SK-N-SH treated with all-trans-retinoic acid at 6 μM for 48 hours (cell line): ENCODE measurements at regions not wholly inside any gene's neighbourhood (a gene's known extent, or its start where the extent isn't known, plus 50 kb on each side); places are given as distances from the start of the nearest gene placed in this dataset.

ENCODE experiments used
- ARNTL ChIP-seq: fragments of 450-650 bp; formaldehyde crosslinking; IDR thresholded peaks from 2 replicates; pipeline ENCODE4 v1.5.0; 2020; ENCODE audit warnings: low read depth, mild to moderate bottlenecking, moderate library complexity, borderline replicate concordance
- CREB5 ChIP-seq: fragments of 250-450 bp; sonication (Bioruptor Pico); IDR thresholded peaks from 2 replicates; pipeline ENCODE4 v1.5.1; 2020; ENCODE audit warnings: low read depth, mild to moderate bottlenecking, moderate library complexity
- CSDC2 ChIP-seq: fragments of 250-450 bp; sonication (Bioruptor Pico); IDR thresholded peaks from 2 replicates; pipeline ENCODE4 v1.5.0; 2020; ENCODE audit warnings: mild to moderate bottlenecking, moderate library complexity
- CSRNP3 ChIP-seq: fragments of 250-450 bp; sonication (Bioruptor Pico); IDR thresholded peaks from 2 replicates; pipeline ENCODE4 v1.5.1; 2021; ENCODE audit warnings: mild to moderate bottlenecking, moderate library complexity
- PATZ1 ChIP-seq: fragments of 250-450 bp; sonication (Bioruptor Pico); IDR thresholded peaks from 2 replicates; pipeline ENCODE4 v1.8.0; 2020; ENCODE audit warnings: mild to moderate bottlenecking, moderate library complexity, borderline replicate concordance
- PPARA ChIP-seq: fragments of 250-450 bp; sonication (Bioruptor Pico); IDR thresholded peaks from 2 replicates; pipeline ENCODE4 v1.5.0; 2020; ENCODE audit warnings: mild to moderate bottlenecking, borderline replicate concordance
- RARB ChIP-seq: fragments of 250-450 bp; sonication (Bioruptor Pico); IDR thresholded peaks from 2 replicates; pipeline ENCODE4 v1.8.0; 2021; ENCODE audit warnings: mild to moderate bottlenecking, moderate library complexity
- TCF4 ChIP-seq: fragments of 250-450 bp; sonication (Bioruptor Pico); IDR thresholded peaks from 2 replicates; pipeline ENCODE4 v1.8.0; 2021; ENCODE audit warnings: mild to moderate bottlenecking, moderate library complexity, borderline replicate concordance
- TOX ChIP-seq: fragments of 250-450 bp; sonication (Bioruptor Pico); IDR thresholded peaks from 2 replicates; pipeline ENCODE4 v1.8.0; 2021; ENCODE audit warnings: mild to moderate bottlenecking, moderate library complexity, borderline replicate concordance
- ZFP3 ChIP-seq: fragments of 250-450 bp; sonication (Bioruptor Pico); IDR thresholded peaks from 2 replicates; pipeline ENCODE4 v1.5.0; 2020; ENCODE audit warnings: mild to moderate bottlenecking, moderate library complexity
- ZFP30 ChIP-seq: fragments of 450-650 bp; formaldehyde crosslinking; IDR thresholded peaks from 2 replicates; pipeline ENCODE4 v1.5.0; 2022; ENCODE audit warnings: mild to moderate bottlenecking, moderate library complexity
- ZNF70 ChIP-seq: fragments of 450-650 bp; formaldehyde crosslinking; IDR thresholded peaks from 2 replicates; pipeline ENCODE4 v1.5.0; 2020; ENCODE audit warnings: mild to moderate bottlenecking, moderate library complexity
- ZNF8 ChIP-seq: fragments of 450-650 bp; formaldehyde crosslinking; IDR thresholded peaks from 2 replicates; pipeline ENCODE4 v1.5.0; 2020; ENCODE audit warnings: mild to moderate bottlenecking, moderate library complexity

GRCh38 chr2:153230977-153231376 lies 247.6 kb downstream of the RPRM start:
- TF ChIP-seq TCF4 (CRISPR knock-in tag) (no peak), PATZ1 (no peak), CSDC2 (CRISPR knock-in tag) (no peak), CREB5 (no peak), RARB (CRISPR knock-in tag) (no peak), CSRNP3 (CRISPR knock-in tag) (no peak), ZNF70 (CRISPR knock-in tag) (no peak), ZFP30 (CRISPR knock-in tag) (no peak), ZFP3 (CRISPR knock-in tag) (no peak), TOX (CRISPR knock-in tag) (no peak), PPARA (CRISPR knock-in tag) (no peak), ZNF8 (CRISPR knock-in tag) (no peak), ARNTL (CRISPR knock-in tag) (no peak)
